ENCODE measurements at regions not wholly inside any gene's neighbourhood (a gene's known extent, or its start where the extent isn't known, plus 50 kb on each side); places are given as distances from the start of the nearest gene placed in this dataset.

- DNase-seq (ENCODE audit: low read depth), result no peak
Measured at GRCh38 chr2:175560521-175561169, 379.1 kb upstream of the ATP5MC3 start.

- no peak for DNase-seq (ENCODE audit: low read depth)
Measured at GRCh38 chr2:175559613-175560012, 378.1 kb upstream of the ATP5MC3 start.

- DNase-seq (ENCODE audit: low read depth), result no peak
Measured at GRCh38 chr2:175557810-175558377, 376.4 kb upstream of the ATP5MC3 start.

GRCh38 chr2:175553910-175554309, 372.4 kb upstream of the ATP5MC3 start:
- no peak for DNase-seq (ENCODE audit: low read depth)

- DNase-seq (ENCODE audit: low read depth), result no peak
Measured at GRCh38 chr2:175552902-175553301, 371.4 kb upstream of the ATP5MC3 start.

GRCh38 chr2:175540421-175540820, 358.9 kb upstream of the ATP5MC3 start:
- DNase-seq (ENCODE audit: low read depth), result no peak

GRCh38 chr2:175539122-175539521, 357.6 kb upstream of the ATP5MC3 start:
- no peak for DNase-seq (ENCODE audit: low read depth)

GRCh38 chr2:175536059-175536458, 354.5 kb upstream of the ATP5MC3 start:
- DNase-seq (ENCODE audit: low read depth), result no peak

- no peak for DNase-seq (ENCODE audit: low read depth)
Measured at GRCh38 chr2:175535631-175536030, 354.1 kb upstream of the ATP5MC3 start.

GRCh38 chr2:175525975-175526374, 344.5 kb upstream of the ATP5MC3 start:
- no peak for DNase-seq (ENCODE audit: low read depth)

GRCh38 chr2:175523001-175523400, 341.5 kb upstream of the ATP5MC3 start:
- no peak for DNase-seq (ENCODE audit: low read depth)

GRCh38 chr2:175518206-175518605, 336.7 kb upstream of the ATP5MC3 start:
- DNase-seq (ENCODE audit: low read depth), result no peak

GRCh38 chr2:175516555-175516954, 335.0 kb upstream of the ATP5MC3 start:
- no peak for DNase-seq (ENCODE audit: low read depth)

- no peak for DNase-seq (ENCODE audit: low read depth)
Measured at GRCh38 chr2:175500255-175500654, 318.7 kb upstream of the ATP5MC3 start.

GRCh38 chr2:175490360-175490791, 308.9 kb upstream of the ATP5MC3 start:
- no peak for DNase-seq (ENCODE audit: low read depth)

- peak; percentile 30 for DNase-seq (ENCODE audit: low read depth)
Measured at GRCh38 chr2:175478096-175478768, 296.7 kb upstream of the ATP5MC3 start.

- no peak for DNase-seq (ENCODE audit: low read depth)
Measured at GRCh38 chr2:175476948-175477347, 295.4 kb upstream of the ATP5MC3 start.

GRCh38 chr2:175476374-175476773, 294.9 kb upstream of the ATP5MC3 start:
- DNase-seq (ENCODE audit: low read depth), result no peak

- no peak for DNase-seq (ENCODE audit: low read depth)
Measured at GRCh38 chr2:175475130-175475529, 293.6 kb upstream of the ATP5MC3 start.

GRCh38 chr2:175468431-175469098, 287.1 kb upstream of the ATP5MC3 start:
- DNase-seq (ENCODE audit: low read depth), result no peak

- no peak for DNase-seq (ENCODE audit: low read depth)
Measured at GRCh38 chr2:175465101-175465500, 283.6 kb upstream of the ATP5MC3 start.

GRCh38 chr2:175464311-175464670, 282.8 kb upstream of the ATP5MC3 start:
- DNase-seq (ENCODE audit: low read depth), result no peak
